Hepatocyte (in vitro differentiated cells): ENCODE measurements at regions not wholly inside any gene's neighbourhood (a gene's known extent, or its start where the extent isn't known, plus 50 kb on each side); places are given as distances from the start of the nearest gene placed in this dataset.

Source experiments
- CTCF ChIP-seq: fragments of 200-600 bp; sonication (generic); IDR thresholded peaks from 2 replicates; pipeline ENCODE4 v1.5.1; 2016; ENCODE audit warnings: antibody characterized with exemption, mild to moderate bottlenecking; ENCODE audit not compliant: poor library complexity
- EZH2 ChIP-seq: fragments of 200-600 bp; sonication (generic); IDR thresholded peaks from 2 replicates; pipeline ENCODE4 v1.6.1; 2016; ENCODE audit warnings: antibody characterized with exemption, mild to moderate bottlenecking, borderline replicate concordance
- EZH2phosphoT487 ChIP-seq: fragments of 200-600 bp; sonication (generic); IDR thresholded peaks from one replicate; pipeline ENCODE4 v1.6.1; 2018; ENCODE audit warnings: antibody characterized with exemption, mild to moderate bottlenecking, low read depth, moderate library complexity; ENCODE audit not compliant: unreplicated experiment, severe bottlenecking

GRCh38 chr9:23258569-23258968 lies 567.5 kb downstream of the ELAVL2 start:
- TF ChIP-seq CTCF: no peak
- TF ChIP-seq EZH2: no peak
- no peak for TF ChIP-seq EZH2phosphoT487
